H9 (cell line): ENCODE measurements at regions not wholly inside any gene's neighbourhood (a gene's known extent, or its start where the extent isn't known, plus 50 kb on each side); places are given as distances from the start of the nearest gene placed in this dataset.

Source experiments
- DNase-seq: peaks from one replicate; pipeline ENCODE4 v3.0.0-alpha.2; 2017
- H2AFZ ChIP-seq: one replicate; pipeline ENCODE4 v1.6.1; 2013; ENCODE audit warnings: mild to moderate bottlenecking, low read length, control low read depth, moderate library complexity
- H2AK5ac ChIP-seq: 2 replicates; pipeline ENCODE4 v1.6.1; 2013; ENCODE audit warnings: low read length, control low read depth, mixed read lengths; ENCODE audit not compliant: insufficient read length
- H2BK120ac ChIP-seq: one replicate; pipeline ENCODE4 v1.6.1; 2013; ENCODE audit warnings: low read depth, mild to moderate bottlenecking, low read length, control low read depth, inconsistent platforms; ENCODE audit not compliant: poor library complexity, severe bottlenecking
- H2BK12ac ChIP-seq: 2 replicates; pipeline ENCODE4 v1.6.1; 2013; ENCODE audit warnings: low read length, control low read depth, mixed read lengths, low read depth; ENCODE audit not compliant: insufficient read length
- H2BK15ac ChIP-seq: 2 replicates; pipeline ENCODE4 v1.6.1; 2013; ENCODE audit warnings: low read depth, low read length, control low read depth
- H2BK20ac ChIP-seq: one replicate; pipeline ENCODE4 v1.6.1; 2013; ENCODE audit warnings: low read depth, mild to moderate bottlenecking, low read length, control low read depth, inconsistent platforms; ENCODE audit not compliant: poor library complexity, severe bottlenecking
- H2BK5ac ChIP-seq: 2 replicates; pipeline ENCODE4 v1.6.1; 2013; ENCODE audit warnings: low read length, control low read depth, mixed read lengths; ENCODE audit not compliant: insufficient read length
- H3K14ac ChIP-seq: 2 replicates; pipeline ENCODE4 v1.6.1; 2013; ENCODE audit warnings: low read length, control low read depth; ENCODE audit not compliant: insufficient read depth
- H3K18ac ChIP-seq: 2 replicates; pipeline ENCODE4 v1.6.1; 2013; ENCODE audit warnings: low read depth, mild to moderate bottlenecking, mixed read lengths, low read length, control low read depth; ENCODE audit not compliant: insufficient read length
- H3K23ac ChIP-seq: 2 replicates; pipeline ENCODE4 v1.6.1; 2013; ENCODE audit warnings: low read length, control low read depth, mixed read lengths, low read depth; ENCODE audit not compliant: insufficient read length
- H3K23me2 ChIP-seq: 2 replicates; pipeline ENCODE4 v1.6.1; 2013; ENCODE audit warnings: low read depth, mild to moderate bottlenecking, mixed read lengths, low read length, control low read depth; ENCODE audit not compliant: insufficient read length, poor library complexity, severe bottlenecking
- H3K27ac ChIP-seq: 2 replicates; pipeline ENCODE4 v1.5.1; 2013; ENCODE audit warnings: low read length, control low read depth, mixed read lengths, low read depth; ENCODE audit not compliant: insufficient read length
- H3K27me3 ChIP-seq: 2 replicates; pipeline ENCODE4 v1.6.1; 2013; ENCODE audit warnings: low read length, control low read depth, inconsistent platforms; ENCODE audit not compliant: insufficient read depth
- H3K4ac ChIP-seq: 2 replicates; pipeline ENCODE4 v1.6.1; 2013; ENCODE audit warnings: low read depth, mild to moderate bottlenecking, control low read depth, inconsistent platforms, low read length, moderate library complexity
- H3K4me1 ChIP-seq: 2 replicates; pipeline ENCODE4 v1.6.1; 2013; ENCODE audit warnings: low read length, control low read depth, inconsistent platforms; ENCODE audit not compliant: insufficient read depth
- H3K4me2 ChIP-seq: 2 replicates; pipeline ENCODE4 v1.6.1; 2013; ENCODE audit warnings: low read length, control low read depth, mixed read lengths; ENCODE audit not compliant: insufficient read length, insufficient read depth
- H3K56ac ChIP-seq: 2 replicates; pipeline ENCODE4 v1.6.1; 2013; ENCODE audit warnings: low read depth, mild to moderate bottlenecking, mixed read lengths, low read length, control low read depth; ENCODE audit not compliant: insufficient read length
- H3K79me1 ChIP-seq: 2 replicates; pipeline ENCODE4 v1.6.1; 2013; ENCODE audit warnings: low read depth, mild to moderate bottlenecking, moderate library complexity, low read length, control low read depth, inconsistent platforms; ENCODE audit not compliant: insufficient read depth, poor library complexity, severe bottlenecking
- H3K79me2 ChIP-seq: 2 replicates; pipeline ENCODE4 v1.6.1; 2013; ENCODE audit warnings: low read length, control low read depth, inconsistent platforms; ENCODE audit not compliant: insufficient read depth
- H3K9ac ChIP-seq: 2 replicates; pipeline ENCODE4 v1.6.1; 2013; ENCODE audit warnings: low read length, control low read depth, mixed read lengths; ENCODE audit not compliant: insufficient read length; ENCODE audit errors: extremely low read depth
- H3K9me3 ChIP-seq: one replicate; pipeline ENCODE4 v1.6.1; 2013; ENCODE audit warnings: low read depth, low read length, inconsistent platforms; ENCODE audit not compliant: control insufficient read depth
- H3T11ph ChIP-seq: one replicate; pipeline ENCODE4 v1.6.1; 2013; ENCODE audit warnings: mild to moderate bottlenecking, low read length, control low read depth, inconsistent platforms
- H4K20me1 ChIP-seq: one replicate; pipeline ENCODE4 v1.6.1; 2013; ENCODE audit not compliant: control insufficient read depth, insufficient read length, insufficient read depth
- H4K5ac ChIP-seq: 2 replicates; pipeline ENCODE4 v1.6.1; 2013; ENCODE audit warnings: low read depth, mild to moderate bottlenecking, mixed read lengths, low read length, control low read depth; ENCODE audit not compliant: insufficient read length
- H4K8ac ChIP-seq: replicated peaks from 2 replicates; pipeline ENCODE4 v1.6.1; 2013; ENCODE audit warnings: low read length, control low read depth, mixed read lengths, low read depth; ENCODE audit not compliant: insufficient read length
- H4K91ac ChIP-seq: 2 replicates; pipeline ENCODE4 v1.6.1; 2013; ENCODE audit warnings: low read depth, mild to moderate bottlenecking, moderate library complexity, mixed read lengths, low read length, control low read depth; ENCODE audit not compliant: insufficient read length
- H3K27ac Mint-ChIP-seq, 3 experiments: 2 replicates in 2 of 3; 3 replicates in 1 of 3; pipeline ENCODE4 v1.8.0; 2020 to 2021; ENCODE audit warnings: mixed read lengths in 3 of 3, mild to moderate bottlenecking in 1 of 3, moderate library complexity in 1 of 3
- H3K27me3 Mint-ChIP-seq: 2 replicates; pipeline ENCODE4 v1.8.0; 2021; ENCODE audit warnings: low read depth, mild to moderate bottlenecking, moderate library complexity, mixed read lengths
- H3K36me3 Mint-ChIP-seq, 3 experiments: 2 replicates in 2 of 3; 3 replicates in 1 of 3; pipeline ENCODE4 v1.8.0; 2020 to 2021; ENCODE audit warnings: low read depth in 3 of 3, mixed read lengths in 3 of 3; ENCODE audit not compliant: insufficient read depth in 1 of 3
- H3K4me1 Mint-ChIP-seq, 2 experiments: 2 replicates each; pipeline ENCODE4 v1.8.0; 2020; ENCODE audit warnings: mixed read lengths in 2 of 2
- H3K4me3 Mint-ChIP-seq, 2 experiments: 2 replicates in 1 of 2; 3 replicates in 1 of 2; pipeline ENCODE4 v1.8.0; 2020 to 2021; ENCODE audit warnings: mild to moderate bottlenecking in 2 of 2, mixed read lengths in 2 of 2, moderate library complexity in 1 of 2
- H3K9me3 Mint-ChIP-seq, 2 experiments: 2 replicates in 1 of 2; 3 replicates in 1 of 2; pipeline ENCODE4 v1.8.0; 2020; ENCODE audit warnings: mild to moderate bottlenecking in 2 of 2, mixed read lengths in 2 of 2, moderate library complexity in 1 of 2
- WGBS: extraction: QIAGEN DNeasy Blood & Tissue Kit; methylation state at CpG from one replicate; pipeline ENCODE4 v1.1.7; 2013; ENCODE audit warnings: missing lambda C conversion rate, low lambda C conversion rate, mixed read lengths; ENCODE audit not compliant: insufficient read length; ENCODE audit errors: extremely low coverage; 5-methylcytosine and 5-hydroxymethylcytosine counted together
- TF ChIP-seq, protein P1 (sequence below): fragments of 200-600 bp; sonication (generic); conservative IDR thresholded peaks from 3 replicates; pipeline ENCODE4 v1.8.0; 2021; ENCODE audit warnings: antibody characterized with exemption, mild to moderate bottlenecking

DNA sequence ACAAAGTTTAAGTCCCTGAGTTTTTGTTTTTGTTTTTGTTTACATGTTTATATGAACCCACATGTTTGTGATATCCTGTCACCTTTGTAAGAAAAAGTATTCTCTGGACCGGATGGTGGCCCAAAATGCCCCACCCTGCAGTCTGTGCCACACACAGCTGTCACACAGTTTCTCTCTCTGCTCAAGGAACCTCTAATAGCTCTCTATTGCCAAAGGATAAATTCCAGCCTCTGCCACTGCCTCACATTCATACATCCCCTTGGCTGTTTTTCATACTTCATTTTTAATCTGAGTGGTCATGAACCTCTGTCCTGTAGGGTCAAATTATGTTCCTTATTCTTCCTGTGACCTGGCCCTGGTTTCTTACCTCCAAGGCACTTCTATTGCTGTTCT is 520.3 kb upstream of the CDH5 start:
- Mint-ChIP-seq H3K27me3 (no peaks in the 10 kb centered on the region), H3K4me1 (peaks cover 6 to 9% of the 10 kb centered on the region in 2 experiments; a peak in 3 of 4 replicates), H3K4me3 (no peak overlapping the region), H3K36me3 (no peaks in the 10 kb centered on the region), H3K27ac (no peak overlapping the region), H3K9me3 (peaks cover 0 to 2% of the 10 kb centered on the region in 2 experiments; a peak in 1 of 5 replicates)
- Histone ChIP-seq H3K14ac (no peak overlapping the region), H2BK5ac (no peak overlapping the region), H2AK5ac (no peak overlapping the region), H3K27ac (no peak overlapping the region), H3K27me3 (no peaks in the 10 kb centered on the region), H2BK20ac (no peak overlapping the region), H3K9ac (no peak overlapping the region), H3K23ac (no peak overlapping the region), H3K79me1 (no peaks in the 10 kb centered on the region), H4K91ac (no peak overlapping the region), H2BK120ac (no peak overlapping the region), H4K8ac (no peak overlapping the region), H4K20me1 (no peaks in the 10 kb centered on the region), H2BK15ac (no peak overlapping the region), H2BK12ac (no peak overlapping the region), H3K56ac (no peak overlapping the region), H4K5ac (no peak overlapping the region), H3K4ac (no peak overlapping the region), H3T11ph (no peak overlapping the region), H3K18ac (no peak overlapping the region), H2AFZ (no peak overlapping the region), H3K23me2 (no peaks in the 10 kb centered on the region), H3K4me1 (no peaks in the 10 kb centered on the region), H3K79me2 (no peaks in the 10 kb centered on the region), H3K9me3 (no peaks in the 10 kb centered on the region), H3K4me2 (no peak overlapping the region)
- DNase-seq, result no peak
- TF ChIP-seq, protein P1, sequence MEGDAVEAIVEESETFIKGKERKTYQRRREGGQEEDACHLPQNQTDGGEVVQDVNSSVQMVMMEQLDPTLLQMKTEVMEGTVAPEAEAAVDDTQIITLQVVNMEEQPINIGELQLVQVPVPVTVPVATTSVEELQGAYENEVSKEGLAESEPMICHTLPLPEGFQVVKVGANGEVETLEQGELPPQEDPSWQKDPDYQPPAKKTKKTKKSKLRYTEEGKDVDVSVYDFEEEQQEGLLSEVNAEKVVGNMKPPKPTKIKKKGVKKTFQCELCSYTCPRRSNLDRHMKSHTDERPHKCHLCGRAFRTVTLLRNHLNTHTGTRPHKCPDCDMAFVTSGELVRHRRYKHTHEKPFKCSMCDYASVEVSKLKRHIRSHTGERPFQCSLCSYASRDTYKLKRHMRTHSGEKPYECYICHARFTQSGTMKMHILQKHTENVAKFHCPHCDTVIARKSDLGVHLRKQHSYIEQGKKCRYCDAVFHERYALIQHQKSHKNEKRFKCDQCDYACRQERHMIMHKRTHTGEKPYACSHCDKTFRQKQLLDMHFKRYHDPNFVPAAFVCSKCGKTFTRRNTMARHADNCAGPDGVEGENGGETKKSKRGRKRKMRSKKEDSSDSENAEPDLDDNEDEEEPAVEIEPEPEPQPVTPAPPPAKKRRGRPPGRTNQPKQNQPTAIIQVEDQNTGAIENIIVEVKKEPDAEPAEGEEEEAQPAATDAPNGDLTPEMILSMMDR, result no peak
- no CpG with 5 or more reads among the region's 1 CpG for WGBS
